Calu3 (cell line): ENCODE measurements at regions not wholly inside any gene's neighbourhood (a gene's known extent, or its start where the extent isn't known, plus 50 kb on each side); places are given as distances from the start of the nearest gene placed in this dataset.

ENCODE experiments used
- BruUV-seq: library from RNA; stranded (reverse); fragments of 400-500 nt; replicated peaks from 2 replicates; lab custom pipeline; 2021; lab: Mats Ljungman, UMichigan
- CTCF ChIA-PET: fragments of 300-600 bp; sonication (Branson Sonifier 250); formaldehyde crosslinking; loops from one replicate; lab custom pipeline; 2022; ENCODE audit warnings: antibody characterized with exemption; lab: Charles Lee
- DNase-seq: peaks from one replicate; pipeline ENCODE4 v3.0.0; 2022
- H3K27ac Mint-ChIP-seq: one replicate; pipeline ENCODE4 v1.8.0; 2022; ENCODE audit warnings: mixed read lengths; ENCODE audit not compliant: unreplicated experiment
- H3K27me3 Mint-ChIP-seq: one replicate; pipeline ENCODE4 v1.8.0; 2022; ENCODE audit warnings: mixed read lengths; ENCODE audit not compliant: unreplicated experiment
- H3K36me3 Mint-ChIP-seq: one replicate; pipeline ENCODE4 v1.8.0; 2022; ENCODE audit warnings: mild to moderate bottlenecking, moderate library complexity, mixed read lengths; ENCODE audit not compliant: insufficient read depth, unreplicated experiment
- H3K4me1 Mint-ChIP-seq: one replicate; pipeline ENCODE4 v1.8.0; 2022; ENCODE audit warnings: mild to moderate bottlenecking, low read depth, mixed read lengths; ENCODE audit not compliant: unreplicated experiment
- H3K4me3 Mint-ChIP-seq: one replicate; pipeline ENCODE4 v1.8.0; 2022; ENCODE audit warnings: mild to moderate bottlenecking, low read depth, moderate library complexity, mixed read lengths; ENCODE audit not compliant: unreplicated experiment
- H3K9me3 Mint-ChIP-seq: one replicate; pipeline ENCODE4 v1.8.0; 2022; ENCODE audit warnings: low read depth, mixed read lengths; ENCODE audit not compliant: unreplicated experiment
- CTCF ChIP-seq: fragments of 200-600 bp; IDR thresholded peaks from one replicate; pipeline ENCODE4 v1.8.0; 2022; ENCODE audit warnings: antibody characterized with exemption; ENCODE audit not compliant: unreplicated experiment
- intact Hi-C: fragments of 100-400 bp; cut with micrococcal nuclease; formaldehyde crosslinking; loops from one replicate; pipeline ENCODE4 v1.10.0; 2022; ENCODE audit not compliant: unreplicated experiment

- no peak overlapping the region for H3K4me3 Mint-ChIP-seq
- H3K9me3 Mint-ChIP-seq = no peaks in the 10 kb centered on the region
- TF ChIP-seq CTCF = no peak
- intact Hi-C loops = no loop called here
- H3K27me3 Mint-ChIP-seq = no peaks in the 10 kb centered on the region
- no peak overlapping the region for H3K27ac Mint-ChIP-seq
- DNase-seq = peak; percentile 3
- no TSS peak for BruUV-seq
- H3K4me1 Mint-ChIP-seq = no peaks in the 10 kb centered on the region
- CTCF ChIA-PET = no interaction called here
- no peaks in the 10 kb centered on the region for H3K36me3 Mint-ChIP-seq
These were observed 405.2 kb downstream of the FAT4 start for GRCh38 chr4:125719987-125720386.

- no peak for TF ChIP-seq CTCF
- no peak for DNase-seq
- no peak overlapping the region for H3K4me3 Mint-ChIP-seq
- intact Hi-C loops = no loop called here
- CTCF ChIA-PET = no interaction called here
- no peaks in the 10 kb centered on the region for H3K27me3 Mint-ChIP-seq
- no peaks in the 10 kb centered on the region for H3K9me3 Mint-ChIP-seq
- H3K27ac Mint-ChIP-seq = no peak overlapping the region
- no TSS peak for BruUV-seq
- no peaks in the 10 kb centered on the region for H3K4me1 Mint-ChIP-seq
- H3K36me3 Mint-ChIP-seq = no peaks in the 10 kb centered on the region
These were observed 407.3 kb downstream of the FAT4 start for GRCh38 chr4:125722009-125722408.

GRCh38 chr4:125725957-125726525 lies 411.3 kb downstream of the FAT4 start:
- H3K4me1 Mint-ChIP-seq = peaks cover 33% of the 10 kb centered on the region
- no peak for DNase-seq
- H3K4me3 Mint-ChIP-seq = no peak overlapping the region
- H3K9me3 Mint-ChIP-seq = no peaks in the 10 kb centered on the region
- intact Hi-C loops = no loop called here
- H3K36me3 Mint-ChIP-seq = no peaks in the 10 kb centered on the region
- CTCF ChIA-PET = interaction anchor here (0.6 to 0.7 kb wide), 2 partner anchors 303 to 1144 kb away, joined by 3 to 4 read pairs; no protein-coding TSS in a partner anchor
- H3K27ac Mint-ChIP-seq = no peak overlapping the region
- no TSS peak for BruUV-seq
- no peaks in the 10 kb centered on the region for H3K27me3 Mint-ChIP-seq
- no peak for TF ChIP-seq CTCF

GRCh38 chr4:125727931-125728330 lies 413.2 kb downstream of the FAT4 start:
- intact Hi-C loops = no loop called here
- no peak for TF ChIP-seq CTCF
- BruUV-seq = no TSS peak
- peak overlapping the region; percentile 23 for H3K27ac Mint-ChIP-seq
- no peak for DNase-seq
- H3K9me3 Mint-ChIP-seq = no peaks in the 10 kb centered on the region
- H3K36me3 Mint-ChIP-seq = no peaks in the 10 kb centered on the region
- no peaks in the 10 kb centered on the region for H3K27me3 Mint-ChIP-seq
- H3K4me1 Mint-ChIP-seq = peaks cover 36% of the 10 kb centered on the region
- CTCF ChIA-PET = interaction anchor here (1.0 to 1.1 kb wide), 2 partner anchors 409 to 1680 kb away, joined by 3 read pairs; no protein-coding TSS in a partner anchor
- H3K4me3 Mint-ChIP-seq = no peak overlapping the region
